ENCODE measurements at regions not wholly inside any gene's neighbourhood (a gene's known extent, or its start where the extent isn't known, plus 50 kb on each side); places are given as distances from the start of the nearest gene placed in this dataset.

GRCh38 chr1:239322369-239322768 lies 64.0 kb upstream of the CHRM3 start:
- DNase-seq, result no peak

- no peak for DNase-seq
Measured at GRCh38 chr1:239321877-239322276, 64.5 kb upstream of the CHRM3 start.

- no peak for DNase-seq
Measured at GRCh38 chr1:239317948-239318347, 68.4 kb upstream of the CHRM3 start.

- no peak for DNase-seq
Measured at GRCh38 chr1:239315631-239316217, 70.6 kb upstream of the CHRM3 start.

- DNase-seq, result no peak
Measured at GRCh38 chr1:239311331-239311730, 75.0 kb upstream of the CHRM3 start.

GRCh38 chr1:239308701-239309333 lies 77.6 kb upstream of the CHRM3 start:
- DNase-seq, result no peak

GRCh38 chr1:239307886-239308285 lies 78.5 kb upstream of the CHRM3 start:
- no peak for DNase-seq

- DNase-seq, result no peak
Measured at GRCh38 chr1:239306426-239306825, 79.9 kb upstream of the CHRM3 start.

- DNase-seq, result no peak
Measured at GRCh38 chr1:239303289-239303688, 83.1 kb upstream of the CHRM3 start.

GRCh38 chr1:239302696-239303095 lies 83.7 kb upstream of the CHRM3 start:
- DNase-seq, result no peak

GRCh38 chr1:239301251-239301650 lies 85.1 kb upstream of the CHRM3 start:
- DNase-seq, result no peak

- no peak for DNase-seq
Measured at GRCh38 chr1:239297910-239298309, 88.5 kb upstream of the CHRM3 start.

GRCh38 chr1:239293350-239294110 lies 92.8 kb upstream of the CHRM3 start:
- DNase-seq, result no peak

GRCh38 chr1:239288820-239289554 lies 97.4 kb upstream of the CHRM3 start:
- no peak for DNase-seq

GRCh38 chr1:239287296-239287695 lies 99.1 kb upstream of the CHRM3 start:
- no peak for DNase-seq

GRCh38 chr1:239283216-239283615 lies 103.2 kb upstream of the CHRM3 start:
- DNase-seq, result no peak

GRCh38 chr1:239282411-239282810 lies 104.0 kb upstream of the CHRM3 start:
- DNase-seq, result no peak

GRCh38 chr1:239276051-239276450 lies 110.3 kb upstream of the CHRM3 start:
- DNase-seq, result no peak

- no peak for DNase-seq
Measured at GRCh38 chr1:239274242-239274830, 112.0 kb upstream of the CHRM3 start.

- DNase-seq, result no peak
Measured at GRCh38 chr1:239270509-239270908, 115.9 kb upstream of the CHRM3 start.

GRCh38 chr1:239269706-239270105 lies 116.7 kb upstream of the CHRM3 start:
- no peak for DNase-seq

- no peak for DNase-seq
Measured at GRCh38 chr1:239268941-239269340, 117.4 kb upstream of the CHRM3 start.

- DNase-seq, result no peak
Measured at GRCh38 chr1:239268007-239268406, 118.4 kb upstream of the CHRM3 start.

Measured in NCI-H2171 (cell line).